PC-3 (cell line): ENCODE measurements at regions not wholly inside any gene's neighbourhood (a gene's known extent, or its start where the extent isn't known, plus 50 kb on each side); places are given as distances from the start of the nearest gene placed in this dataset.

Experiments used
- CTCF ChIP-seq: fragments of 300-600 bp; sonication (generic); conservative IDR thresholded peaks from 2 replicates; pipeline ENCODE4 v1.5.1; 2017; ENCODE audit warnings: antibody characterized with exemption, low read depth, mild to moderate bottlenecking, low read length
- EZH2phosphoT487 ChIP-seq: fragments of 300-600 bp; sonication (generic); IDR thresholded peaks from 2 replicates; pipeline ENCODE4 v1.6.1; 2018; ENCODE audit warnings: mild to moderate bottlenecking, antibody characterized with exemption, low read length, borderline replicate concordance

GRCh38 chr7:46357851-46358250 lies 436.8 kb upstream of the IGFBP3 start:
- TF ChIP-seq CTCF (no peak), EZH2phosphoT487 (no peak)
